ENCODE measurements at regions not wholly inside any gene's neighbourhood (a gene's known extent, or its start where the extent isn't known, plus 50 kb on each side); places are given as distances from the start of the nearest gene placed in this dataset.

GRCh38 chr12:63457428-63457827 is 210.9 kb downstream of the DPY19L2 start:
- no peaks in the 10 kb centered on the region for H3K36me3 ChIP-seq (ENCODE audit: insufficient read depth, low read length, poor library complexity, severe bottlenecking)
- H3K27me3 ChIP-seq (replicated peaks; ENCODE audit: insufficient read depth, low read depth, low read length, poor library complexity): peaks cover 3% of the 10 kb centered on the region
- no peaks in the 10 kb centered on the region for H3K4me1 ChIP-seq (ENCODE audit: insufficient read depth, low read length, poor library complexity, severe bottlenecking)
- DNase-seq (ENCODE audit: low spot score): no peak
- H3K4me3 ChIP-seq (ENCODE audit: low read depth, low read length, poor library complexity, severe bottlenecking): no peak overlapping the region
- H3K27ac ChIP-seq (ENCODE audit: low read depth, low read length, poor library complexity, severe bottlenecking): no peak overlapping the region
- no TSS peak for BruUV-seq (replicated peaks)
- ChIA-PET POLR2A (ENCODE audit: low non-redundant PET) (no interaction called here), CTCF (no interaction called here)
- intact Hi-C loops (cut with micrococcal nuclease; ENCODE audit: unreplicated experiment): no loop called here
- TF ChIP-seq EZH2 (IDR thresholded peaks at IDR 0.05; ENCODE audit: borderline replicate concordance, low read depth, low read length, poor library complexity, severe bottlenecking) (no peak), CTCF (conservative IDR thresholded peaks at IDR 0.05; ENCODE audit: low read depth, low read length) (no peak)
- no peaks in the 10 kb centered on the region for H3K9me3 ChIP-seq (ENCODE audit: low read depth, low read length, poor library complexity, severe bottlenecking)

GRCh38 chr12:63450816-63451215 is 217.5 kb downstream of the DPY19L2 start:
- ChIA-PET POLR2A (ENCODE audit: low non-redundant PET) (no interaction called here), CTCF (no interaction called here)
- TF ChIP-seq CTCF (conservative IDR thresholded peaks at IDR 0.05; ENCODE audit: low read depth, low read length) (peak; percentile 39; the same call in 1 of the 2 replicates), EZH2 (IDR thresholded peaks at IDR 0.05; ENCODE audit: borderline replicate concordance, low read depth, low read length, poor library complexity, severe bottlenecking) (no peak)
- Histone ChIP-seq H3K9me3 (ENCODE audit: low read depth, low read length, poor library complexity, severe bottlenecking) (no peaks in the 10 kb centered on the region), H3K4me1 (ENCODE audit: insufficient read depth, low read length, poor library complexity, severe bottlenecking) (peaks cover 8% of the 10 kb centered on the region), H3K27me3 (replicated peaks; ENCODE audit: insufficient read depth, low read depth, low read length, poor library complexity) (peaks cover 3% of the 10 kb centered on the region), H3K4me3 (ENCODE audit: low read depth, low read length, poor library complexity, severe bottlenecking) (no peak overlapping the region), H3K36me3 (ENCODE audit: insufficient read depth, low read length, poor library complexity, severe bottlenecking) (no peaks in the 10 kb centered on the region), H3K27ac (ENCODE audit: low read depth, low read length, poor library complexity, severe bottlenecking) (no peak overlapping the region)
- peak; percentile 26 for DNase-seq (ENCODE audit: low spot score)
- BruUV-seq (replicated peaks): no TSS peak
- intact Hi-C loops (cut with micrococcal nuclease; ENCODE audit: unreplicated experiment): no loop called here

- POLR2A ChIA-PET (ENCODE audit: low non-redundant PET): no interaction called here
- TF ChIP-seq EZH2 (IDR thresholded peaks at IDR 0.05; ENCODE audit: borderline replicate concordance, low read depth, low read length, poor library complexity, severe bottlenecking) (no peak), CTCF (conservative IDR thresholded peaks at IDR 0.05; ENCODE audit: low read depth, low read length) (no peak)
- intact Hi-C loops (cut with micrococcal nuclease; ENCODE audit: unreplicated experiment): no loop called here
- Histone ChIP-seq H3K4me3 (ENCODE audit: low read depth, low read length, poor library complexity, severe bottlenecking) (no peak overlapping the region), H3K27me3 (replicated peaks; ENCODE audit: insufficient read depth, low read depth, low read length, poor library complexity) (peaks cover 1% of the 10 kb centered on the region), H3K9me3 (ENCODE audit: low read depth, low read length, poor library complexity, severe bottlenecking) (no peaks in the 10 kb centered on the region), H3K36me3 (ENCODE audit: insufficient read depth, low read length, poor library complexity, severe bottlenecking) (no peaks in the 10 kb centered on the region), H3K4me1 (ENCODE audit: insufficient read depth, low read length, poor library complexity, severe bottlenecking) (peaks cover 11% of the 10 kb centered on the region), H3K27ac (ENCODE audit: low read depth, low read length, poor library complexity, severe bottlenecking) (no peak overlapping the region)
- no TSS peak for BruUV-seq (replicated peaks)
- no peak for DNase-seq (ENCODE audit: low spot score)
- CTCF ChIA-PET: no interaction called here
These were observed 218.0 kb downstream of the DPY19L2 start for GRCh38 chr12:63450334-63450733.

Measured in A673 (cell line).